ENCODE measurements at regions not wholly inside any gene's neighbourhood (a gene's known extent, or its start where the extent isn't known, plus 50 kb on each side); places are given as distances from the start of the nearest gene placed in this dataset.

- TF ChIP-seq POLR2A (IDR thresholded peaks at IDR 0.05; ENCODE audit: low read depth, low read length) (no peak), CTCF (conservative IDR thresholded peaks at IDR 0.05; ENCODE audit: low read depth, low read length) (peak; percentile 65), FOS (IDR thresholded peaks at IDR 0.05; ENCODE audit: low read depth, low read length) (no peak), RFX5 (IDR thresholded peaks at IDR 0.05; ENCODE audit: low read depth, low read length) (no peak), MXI1 (IDR thresholded peaks at IDR 0.05; ENCODE audit: borderline replicate concordance, low read depth, low read length) (no peak), MAZ (IDR thresholded peaks at IDR 0.05; ENCODE audit: borderline replicate concordance, low read depth, low read length) (0 out of 2 replicates have a peak, but pooled peaks have one; percentile 33), RCOR1 (IDR thresholded peaks at IDR 0.05; ENCODE audit: insufficient replicate concordance, low read length) (no peak), RAD21 (IDR thresholded peaks at IDR 0.05; ENCODE audit: low read length) (peak; percentile 60), BHLHE40 (IDR thresholded peaks at IDR 0.05; ENCODE audit: low read depth, low read length) (no peak), USF2 (IDR thresholded peaks at IDR 0.05; ENCODE audit: low read depth, low read length) (no peak)
- TF ChIP-seq, protein P1, sequence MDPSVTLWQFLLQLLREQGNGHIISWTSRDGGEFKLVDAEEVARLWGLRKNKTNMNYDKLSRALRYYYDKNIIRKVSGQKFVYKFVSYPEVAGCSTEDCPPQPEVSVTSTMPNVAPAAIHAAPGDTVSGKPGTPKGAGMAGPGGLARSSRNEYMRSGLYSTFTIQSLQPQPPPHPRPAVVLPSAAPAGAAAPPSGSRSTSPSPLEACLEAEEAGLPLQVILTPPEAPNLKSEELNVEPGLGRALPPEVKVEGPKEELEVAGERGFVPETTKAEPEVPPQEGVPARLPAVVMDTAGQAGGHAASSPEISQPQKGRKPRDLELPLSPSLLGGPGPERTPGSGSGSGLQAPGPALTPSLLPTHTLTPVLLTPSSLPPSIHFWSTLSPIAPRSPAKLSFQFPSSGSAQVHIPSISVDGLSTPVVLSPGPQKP (IDR thresholded peaks at IDR 0.05; ENCODE audit: borderline replicate concordance, low read depth, low read length): no peak
Measured at GRCh38 chr20:59403261-59403961, 103.0 kb downstream of the EDN3 start.
